GM12878 (cell line): ENCODE measurements at regions not wholly inside any gene's neighbourhood (a gene's known extent, or its start where the extent isn't known, plus 50 kb on each side); places are given as distances from the start of the nearest gene placed in this dataset.

ENCODE experiments used
- ATAC-seq: fragments of 200-7000 bp; cut with Tn5 transposase; 3 replicates; pipeline ENCODE4 v1.9.1; 2020; ENCODE audit warnings: mild to moderate bottlenecking, moderate library complexity
- BruUV-seq: library from RNA; stranded (reverse); fragments of 400-500 nt; replicated peaks from 2 replicates; lab custom pipeline; 2021; lab: Mats Ljungman, UMichigan
- CTCF ChIA-PET: fragments of 300-600 bp; sonication (Branson Sonifier 250); formaldehyde crosslinking; extraction: SDS; loops from one replicate; lab custom pipeline; 2021; ENCODE audit warnings: inconsistent platforms; lab: Yijun Ruan, JAX
- POLR2A ChIA-PET: fragments of 350-600 bp; formaldehyde crosslinking; extraction: SDS; loops from one replicate; lab custom pipeline; 2021; ENCODE audit warnings: inconsistent platforms; lab: Charles Lee
- RAD21 ChIA-PET: fragments of 300-600 bp; sonication (Branson Sonifier 250); formaldehyde crosslinking; loops from one replicate; lab custom pipeline; 2023; ENCODE audit warnings: antibody characterized with exemption; ENCODE audit not compliant: unreplicated experiment; lab: Charles Lee
- SMC1A ChIA-PET: fragments of 300-600 bp; sonication (Branson Sonifier 250); formaldehyde crosslinking; loops from one replicate; lab custom pipeline; 2023; ENCODE audit not compliant: unreplicated experiment, uncharacterized antibody; lab: Charles Lee
- DNase-seq: peaks from one replicate; pipeline ENCODE4 v3.0.0-alpha.2; 2011; ENCODE audit warnings: low read depth, low spot score
- FAIRE-seq: peaks from 3 replicates; lab custom pipeline; 2011; peaks lifted over from hg19 to GRCh38; lab: Jason Lieb, UNC
- H2AFZ ChIP-seq: 2 replicates; pipeline ENCODE4 v1.6.0; 2011; ENCODE audit warnings: low read depth, low read length, control low read depth; ENCODE audit not compliant: control insufficient read depth
- H3K27ac ChIP-seq: 2 replicates; pipeline ENCODE4 v1.5.1; 2011; ENCODE audit warnings: control low read depth; ENCODE audit not compliant: control insufficient read depth, insufficient read depth
- H3K27me3 ChIP-seq, 2 experiments: replicated peaks in 1 of 2; 2 replicates each; pipeline versions ENCODE4 v1.6.0 to v1.6.1; 2011; ENCODE audit warnings: low read length in 1 of 2; ENCODE audit not compliant: control insufficient read depth in 2 of 2, insufficient read depth in 2 of 2
- H3K36me3 ChIP-seq, 2 experiments: 2 replicates each; pipeline ENCODE4 v1.5.1; 2011; ENCODE audit warnings: low read length in 1 of 2; ENCODE audit not compliant: control insufficient read depth in 2 of 2, insufficient read depth in 2 of 2
- H3K4me1 ChIP-seq: 2 replicates; pipeline ENCODE4 v1.6.1; 2011; ENCODE audit warnings: mild to moderate bottlenecking, low read length, moderate library complexity, mixed read lengths; ENCODE audit not compliant: control insufficient read depth, insufficient read depth
- H3K4me2 ChIP-seq: 2 replicates; pipeline ENCODE4 v1.6.0; 2011; ENCODE audit warnings: control low read depth; ENCODE audit not compliant: control insufficient read depth, insufficient read depth
- H3K4me3 ChIP-seq: fragments of 200-600 bp; sonication (generic); 2 replicates; pipeline ENCODE4 v1.5.1; 2016
- H3K79me2 ChIP-seq: 2 replicates; pipeline ENCODE4 v1.6.0; 2011; ENCODE audit warnings: low read length; ENCODE audit not compliant: control insufficient read depth, insufficient read depth
- H3K9ac ChIP-seq: 2 replicates; pipeline ENCODE4 v1.8.0; 2011; ENCODE audit warnings: low read length, control low read depth, mixed read lengths; ENCODE audit not compliant: control insufficient read depth, insufficient read depth
- H3K9me3 ChIP-seq: replicated peaks from 3 replicates; pipeline ENCODE4 v1.5.1; 2011; ENCODE audit warnings: mild to moderate bottlenecking, low read length; ENCODE audit not compliant: control insufficient read depth, insufficient read depth
- H4K20me1 ChIP-seq: 2 replicates; pipeline ENCODE4 v1.6.0; 2011; ENCODE audit not compliant: control insufficient read depth, insufficient read depth
- BCL11A ChIP-seq: IDR thresholded peaks from 2 replicates; pipeline ENCODE4 v1.6.1; 2011; ENCODE audit warnings: low read depth, low read length
- CBFB ChIP-seq: IDR thresholded peaks from 2 replicates; pipeline ENCODE4 v1.6.1; 2016; ENCODE audit warnings: antibody characterized with exemption, low read depth
- EGR1 ChIP-seq, 2 experiments: IDR thresholded peaks; 1 replicate in 1 of 2; 2 replicates in 1 of 2; pipeline ENCODE4 v1.6.1; 2011 to 2012; ENCODE audit warnings: low read depth in 2 of 2, low read length in 2 of 2, borderline replicate concordance in 1 of 2, mild to moderate bottlenecking in 1 of 2, moderate library complexity in 1 of 2
- FOXM1 ChIP-seq: IDR thresholded peaks from 2 replicates; pipeline ENCODE4 v1.6.1; 2012; ENCODE audit warnings: low read depth, mild to moderate bottlenecking, inconsistent platforms, low read length, moderate library complexity
- JUNB ChIP-seq: IDR thresholded peaks from 2 replicates; pipeline ENCODE4 v1.6.1; 2016; ENCODE audit warnings: antibody characterized with exemption, mild to moderate bottlenecking
- MAX ChIP-seq: IDR thresholded peaks from 2 replicates; pipeline ENCODE4 v1.6.1; 2012; ENCODE audit warnings: low read depth, low read length, improper control_type of control experiment
- MTA2 ChIP-seq: fragments of 450-650 bp; IDR thresholded peaks from 2 replicates; pipeline ENCODE4 v1.6.1; 2016; ENCODE audit warnings: low read depth, mild to moderate bottlenecking, moderate library complexity
- NBN ChIP-seq: fragments of 450-650 bp; IDR thresholded peaks from 2 replicates; pipeline ENCODE4 v1.6.1; 2016
- NFYB ChIP-seq: IDR thresholded peaks from 2 replicates; pipeline ENCODE4 v1.6.1; 2011; ENCODE audit warnings: low read depth, mild to moderate bottlenecking, low read length, improper control_type of control experiment, moderate library complexity; ENCODE audit not compliant: insufficient read depth
- SP1 ChIP-seq: IDR thresholded peaks from one replicate; pipeline ENCODE4 v1.6.1; 2011; ENCODE audit warnings: low read depth, low read length
- STAT1 ChIP-seq: fragments of 450-650 bp; conservative IDR thresholded peaks from 2 replicates; pipeline ENCODE4 v1.6.1; 2014; ENCODE audit warnings: antibody characterized with exemption, mild to moderate bottlenecking
- TARDBP ChIP-seq: IDR thresholded peaks from 2 replicates; pipeline ENCODE4 v1.6.1; 2016; ENCODE audit warnings: borderline replicate concordance
- ZBTB11 ChIP-seq: fragments of 450-650 bp; formaldehyde crosslinking; IDR thresholded peaks from 2 replicates; pipeline ENCODE4 v1.5.0; 2022; ENCODE audit warnings: mild to moderate bottlenecking, missing genetic modification characterization
- ZNF622 ChIP-seq: fragments of 450-650 bp; IDR thresholded peaks from 2 replicates; pipeline ENCODE4 v1.6.1; 2017; ENCODE audit warnings: mild to moderate bottlenecking, inconsistent platforms
- ZZZ3 ChIP-seq: IDR thresholded peaks from 2 replicates; pipeline ENCODE4 v1.6.1; 2011; ENCODE audit warnings: low read depth; ENCODE audit not compliant: control insufficient read depth, insufficient read length
- WGBS: methylation state at CpG from one replicate; pipeline ENCODE4 v1.1.6; 2016; ENCODE audit warnings: low lambda C conversion rate; ENCODE audit not compliant: insufficient replicate concordance, insufficient coverage; ENCODE audit errors: missing lambda C conversion rate; 5-methylcytosine and 5-hydroxymethylcytosine counted together
- in situ Hi-C: fragments of 300-500 bp; cut with MboI; formaldehyde crosslinking; loops from 9 replicates; pipeline ENCODE4 v1.14.3; 2018; ENCODE audit warnings: mixed read lengths
- intact Hi-C: fragments of 100-400 bp; cut with micrococcal nuclease; formaldehyde crosslinking; loops from one replicate; pipeline ENCODE4 v1.14.2; 2022; ENCODE audit not compliant: unreplicated experiment

GRCh38 chr6:144820270-144820669 is 535.1 kb downstream of the UTRN start (continued):
- TF ChIP-seq ZZZ3: no peak
- no peak for TF ChIP-seq STAT1
- TF ChIP-seq MAX: no peak
- TF ChIP-seq CBFB: no peak
- TF ChIP-seq NBN: no peak
- TF ChIP-seq MTA2: no peak
- peak; percentile 10; the same call in 1 of the 2 replicates for TF ChIP-seq JUNB

GRCh38 chr6:144823131-144823530 is 538.0 kb downstream of the UTRN start:
- DNase-seq (no peak), ATAC-seq (no peak), FAIRE-seq (no peak)
- Histone ChIP-seq H3K4me3 (no peak overlapping the region), H3K4me1 (no peaks in the 10 kb centered on the region), H3K4me2 (no peak overlapping the region), H3K27me3 (no peaks in the 10 kb centered on the region), H3K27ac (no peak overlapping the region), H3K9ac (no peak overlapping the region), H3K36me3 (no peaks in the 10 kb centered on the region), H4K20me1 (no peaks in the 10 kb centered on the region), H2AFZ (no peak overlapping the region), H3K79me2 (no peaks in the 10 kb centered on the region), H3K9me3 (no peaks in the 10 kb centered on the region)
- in situ Hi-C loops (no loop called here), intact Hi-C loops (no loop called here)
- no TSS peak for BruUV-seq
- TF ChIP-seq TARDBP (no peak), CBFB (no peak), SP1 (no peak), EGR1 (IDR thresholded peaks at IDR 0.05; ENCODE audit: borderline replicate concordance in 1 of 2, low read depth in 2 of 2, low read length in 2 of 2) (no peak), BCL11A (no peak), ZBTB11 (CRISPR knock-in tag) (no peak), ZNF622 (no peak), NFYB (no peak), FOXM1 (no peak)
- WGBS: 95% methylated on average over 4 of the region's 4 CpGs
- SMC1A ChIA-PET: no interaction called here
- POLR2A ChIA-PET: no interaction called here
- CTCF ChIA-PET: interaction anchor here (0.7 to 1.2 kb wide), 2 partner anchors 12 to 33 kb away, joined by 3 read pairs; no protein-coding TSS in a partner anchor
- RAD21 ChIA-PET: no interaction called here
